ENCODE measurements at regions not wholly inside any gene's neighbourhood (a gene's known extent, or its start where the extent isn't known, plus 50 kb on each side); places are given as distances from the start of the nearest gene placed in this dataset.
A peak's percentile ranks its signal among the peaks of the same experiment; 100 is the strongest.

DNA sequence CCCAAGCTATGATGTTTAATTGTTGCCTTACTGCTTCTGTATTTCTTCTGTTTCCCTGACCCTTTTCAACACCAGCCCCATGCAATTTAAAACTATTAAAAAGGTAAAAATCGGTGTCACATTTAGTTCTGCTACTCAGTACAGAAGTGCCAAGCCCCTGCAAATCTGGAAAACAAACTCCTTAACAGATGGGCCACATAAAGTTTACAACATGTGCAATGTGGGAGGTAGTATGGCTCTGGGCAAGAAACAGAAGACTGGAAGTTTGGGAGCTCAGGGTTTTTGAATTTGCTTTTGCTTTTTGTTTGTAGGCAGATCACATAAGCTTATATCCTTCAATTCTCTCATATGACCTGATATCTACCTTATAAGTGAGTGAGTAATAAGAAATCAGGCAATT lies 404.0 kb upstream of the ATP2B1 start:
- H3K4me1 Mint-ChIP-seq (ENCODE audit: unreplicated experiment), result no peaks in the 10 kb centered on the region

DNA sequence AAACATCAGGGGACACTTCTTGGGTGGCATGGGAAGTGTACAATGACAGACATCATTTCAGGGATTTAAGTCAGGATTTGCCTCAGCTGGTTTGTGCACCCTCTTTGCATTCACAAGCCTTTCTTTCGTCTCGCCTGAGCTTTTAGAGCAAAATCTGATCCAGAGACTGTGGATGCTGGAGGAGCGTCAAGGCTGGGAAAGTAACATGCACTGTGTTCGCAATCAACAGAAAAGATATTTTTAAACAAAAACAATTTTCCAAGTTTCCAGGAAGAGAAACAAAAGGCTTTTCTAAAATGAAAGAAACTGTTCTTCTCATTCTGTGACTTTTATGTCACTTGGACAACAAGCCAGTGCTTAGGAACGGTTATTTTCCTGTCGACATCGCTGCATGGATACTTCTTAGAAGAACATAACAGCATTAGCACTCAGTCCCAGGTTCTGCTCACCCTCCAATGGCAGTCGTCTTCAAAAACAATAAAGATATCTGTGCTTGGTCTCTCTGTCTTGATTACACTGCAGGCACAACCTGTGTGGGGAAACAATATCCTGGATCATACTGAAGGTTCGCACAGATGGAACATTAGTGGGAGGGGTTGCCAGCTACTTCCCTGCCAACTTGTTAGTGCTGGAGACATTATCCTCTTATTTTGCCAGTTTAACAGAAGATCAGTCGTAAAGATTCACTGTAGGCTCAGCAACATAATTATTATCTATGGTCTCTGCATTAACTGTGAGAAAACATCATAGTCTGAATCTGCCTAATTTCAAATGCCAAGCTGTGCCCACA lies 403.3 kb upstream of the ATP2B1 start:
- no peaks in the 10 kb centered on the region for H3K36me3 Mint-ChIP-seq
- no peak overlapping the region for H3K4me3 Mint-ChIP-seq
- H3K9me3 Mint-ChIP-seq, result peaks cover 11% of the 10 kb centered on the region
- no peak overlapping the region for H3K27ac Mint-ChIP-seq
- H3K4me1 Mint-ChIP-seq (ENCODE audit: unreplicated experiment), result no peaks in the 10 kb centered on the region
- no peak for DNase-seq (ENCODE audit: extremely low spot score, unreplicated experiment)
- TF ChIP-seq, protein P1, sequence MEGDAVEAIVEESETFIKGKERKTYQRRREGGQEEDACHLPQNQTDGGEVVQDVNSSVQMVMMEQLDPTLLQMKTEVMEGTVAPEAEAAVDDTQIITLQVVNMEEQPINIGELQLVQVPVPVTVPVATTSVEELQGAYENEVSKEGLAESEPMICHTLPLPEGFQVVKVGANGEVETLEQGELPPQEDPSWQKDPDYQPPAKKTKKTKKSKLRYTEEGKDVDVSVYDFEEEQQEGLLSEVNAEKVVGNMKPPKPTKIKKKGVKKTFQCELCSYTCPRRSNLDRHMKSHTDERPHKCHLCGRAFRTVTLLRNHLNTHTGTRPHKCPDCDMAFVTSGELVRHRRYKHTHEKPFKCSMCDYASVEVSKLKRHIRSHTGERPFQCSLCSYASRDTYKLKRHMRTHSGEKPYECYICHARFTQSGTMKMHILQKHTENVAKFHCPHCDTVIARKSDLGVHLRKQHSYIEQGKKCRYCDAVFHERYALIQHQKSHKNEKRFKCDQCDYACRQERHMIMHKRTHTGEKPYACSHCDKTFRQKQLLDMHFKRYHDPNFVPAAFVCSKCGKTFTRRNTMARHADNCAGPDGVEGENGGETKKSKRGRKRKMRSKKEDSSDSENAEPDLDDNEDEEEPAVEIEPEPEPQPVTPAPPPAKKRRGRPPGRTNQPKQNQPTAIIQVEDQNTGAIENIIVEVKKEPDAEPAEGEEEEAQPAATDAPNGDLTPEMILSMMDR (conservative IDR thresholded peaks at IDR 0.05), result no peak
- H3K27me3 Mint-ChIP-seq, result no peaks in the 10 kb centered on the region

More for the DNA sequence above, 404.0 kb upstream of the ATP2B1 start:
- no peaks in the 10 kb centered on the region for H3K36me3 Mint-ChIP-seq
- peaks cover 11% of the 10 kb centered on the region for H3K9me3 Mint-ChIP-seq
- DNase-seq (ENCODE audit: extremely low spot score, unreplicated experiment), result no peak
- TF ChIP-seq, protein P1 (conservative IDR thresholded peaks at IDR 0.05), result no peak
- H3K27me3 Mint-ChIP-seq, result no peaks in the 10 kb centered on the region
- no peak overlapping the region for H3K27ac Mint-ChIP-seq
- no peak overlapping the region for H3K4me3 Mint-ChIP-seq

DNA sequence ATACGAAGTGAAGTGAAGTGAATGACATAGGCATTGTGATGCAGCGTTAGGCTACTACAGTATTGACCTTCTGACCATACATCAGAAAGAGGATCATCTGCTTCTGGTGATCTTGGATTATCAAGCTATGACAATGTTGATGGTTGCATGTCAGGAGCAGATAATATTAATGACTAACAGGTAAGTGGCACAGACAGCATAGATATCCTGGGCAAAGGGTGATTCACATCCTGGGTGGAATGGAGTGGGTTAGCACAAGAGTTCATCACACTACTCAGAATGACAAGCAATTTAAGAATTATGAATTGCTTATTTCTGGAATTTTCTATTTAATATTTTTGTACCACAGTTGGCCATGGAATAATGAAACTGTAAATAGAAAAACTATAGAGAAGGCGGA lies 397.9 kb upstream of the ATP2B1 start:
- Mint-ChIP-seq H3K4me1 (ENCODE audit: unreplicated experiment) (peaks cover 15% of the 10 kb centered on the region), H3K27me3 (peaks cover 3% of the 10 kb centered on the region), H3K36me3 (no peaks in the 10 kb centered on the region), H3K9me3 (peaks cover 11% of the 10 kb centered on the region), H3K27ac (no peak overlapping the region), H3K4me3 (no peak overlapping the region)
- TF ChIP-seq, protein P1 (conservative IDR thresholded peaks at IDR 0.05), result no peak
- DNase-seq (ENCODE audit: extremely low spot score, unreplicated experiment), result no peak

DNA sequence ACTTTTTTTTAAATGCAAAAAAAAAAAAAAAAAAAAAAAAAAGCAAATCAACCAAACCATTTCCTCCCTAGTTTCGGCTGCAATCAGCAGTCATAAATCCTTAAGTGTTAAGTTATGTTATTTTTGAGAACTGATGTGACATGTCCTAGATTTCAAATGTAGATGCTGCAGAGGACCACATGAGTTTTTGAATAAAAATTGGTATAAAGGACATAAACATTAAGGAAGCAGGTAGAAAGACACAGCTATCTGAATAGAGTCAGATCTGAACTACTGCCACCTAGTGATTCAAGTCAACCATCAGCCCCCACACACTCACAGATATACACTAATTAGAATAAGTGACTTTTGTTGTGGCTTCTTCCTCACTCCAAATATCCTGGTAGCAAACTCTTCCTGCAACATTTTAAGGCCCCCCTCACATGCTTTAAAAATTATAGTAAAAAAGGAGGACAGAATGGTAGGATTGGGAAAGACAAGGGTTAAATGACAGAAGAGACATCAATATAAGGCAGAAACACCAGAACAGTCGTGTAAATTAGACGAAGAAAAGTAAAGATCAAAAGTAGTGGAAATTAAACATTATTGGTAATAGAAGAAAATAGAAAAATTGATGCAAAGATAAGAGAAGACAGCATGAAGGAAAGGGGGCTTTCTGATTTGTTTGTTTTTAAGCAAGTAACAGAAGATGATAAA lies 394.5 kb upstream of the ATP2B1 start:
- peaks cover 32% of the 10 kb centered on the region for H3K4me1 Mint-ChIP-seq (ENCODE audit: unreplicated experiment)
- DNase-seq (ENCODE audit: extremely low spot score, unreplicated experiment), result no peak
- TF ChIP-seq, protein P1 (conservative IDR thresholded peaks at IDR 0.05), result peak; percentile 73
- H3K27me3 Mint-ChIP-seq, result peaks cover 3% of the 10 kb centered on the region
- peaks cover 4% of the 10 kb centered on the region for H3K9me3 Mint-ChIP-seq
- no peaks in the 10 kb centered on the region for H3K36me3 Mint-ChIP-seq
- H3K27ac Mint-ChIP-seq, result no peak overlapping the region
- H3K4me3 Mint-ChIP-seq, result no peak overlapping the region

DNA sequence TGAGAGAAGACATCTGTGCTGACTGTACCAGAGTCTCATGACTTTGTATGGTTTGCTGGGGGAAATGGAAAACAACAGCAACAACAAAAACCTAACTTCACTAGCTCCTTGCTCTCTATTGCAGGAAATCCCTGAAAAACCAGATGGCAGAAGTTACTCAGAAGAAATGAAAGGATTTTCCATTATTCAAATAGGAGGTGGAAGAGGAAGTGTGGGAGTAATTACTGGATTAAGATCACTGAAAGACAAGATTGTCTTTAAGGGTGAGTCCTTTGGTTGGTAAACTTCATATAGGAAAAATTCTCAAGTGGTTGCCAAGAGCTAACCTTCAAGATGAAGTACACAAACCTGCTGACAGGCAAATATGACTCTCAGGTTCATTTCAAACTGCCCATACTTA lies 391.9 kb upstream of the ATP2B1 start:
- TF ChIP-seq, protein P1 (conservative IDR thresholded peaks at IDR 0.05), result no peak
- no peak for DNase-seq (ENCODE audit: extremely low spot score, unreplicated experiment)
- no peak overlapping the region for H3K27ac Mint-ChIP-seq
- H3K27me3 Mint-ChIP-seq, result peaks cover 3% of the 10 kb centered on the region
- H3K4me1 Mint-ChIP-seq (ENCODE audit: unreplicated experiment), result peaks cover 31% of the 10 kb centered on the region
- H3K9me3 Mint-ChIP-seq, result no peaks in the 10 kb centered on the region
- H3K4me3 Mint-ChIP-seq, result no peak overlapping the region
- H3K36me3 Mint-ChIP-seq, result no peaks in the 10 kb centered on the region
